HG02588 (cell line): ENCODE measurements at regions not wholly inside any gene's neighbourhood (a gene's known extent, or its start where the extent isn't known, plus 50 kb on each side); places are given as distances from the start of the nearest gene placed in this dataset.
"Not testable (repeated sequence)": the region's sequence is repeated elsewhere in the genome, so short reads cannot be mapped to it uniquely, and the experiment has no call there.

Experiments used
- ATAC-seq: cut with Tn5 transposase; IDR thresholded peaks from one replicate; pipeline ENCODE4 v1.9.1; 2021; ENCODE audit warnings: mild to moderate bottlenecking, moderate library complexity; ENCODE audit not compliant: unreplicated experiment

DNA sequence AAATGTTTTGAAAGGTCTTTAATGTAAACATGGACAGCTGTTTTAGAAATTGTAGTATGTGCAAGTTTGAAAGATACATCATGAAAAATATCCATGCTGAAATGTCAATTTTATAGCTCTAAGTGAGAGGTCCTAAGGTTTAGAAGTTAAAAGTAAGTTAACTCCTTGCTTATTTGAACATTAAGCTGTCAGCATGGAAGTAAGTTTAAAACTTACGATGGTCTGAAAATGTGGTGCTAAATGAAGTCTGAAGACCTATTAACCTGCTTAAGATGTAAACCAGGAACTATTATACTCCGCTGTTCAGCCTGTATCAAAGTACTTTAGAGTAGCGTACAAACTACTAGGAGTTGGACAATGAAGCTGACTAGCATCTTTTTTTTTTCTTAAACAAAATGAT is 1082.4 kb downstream of the TMTC2 start:
- no peak for ATAC-seq

DNA sequence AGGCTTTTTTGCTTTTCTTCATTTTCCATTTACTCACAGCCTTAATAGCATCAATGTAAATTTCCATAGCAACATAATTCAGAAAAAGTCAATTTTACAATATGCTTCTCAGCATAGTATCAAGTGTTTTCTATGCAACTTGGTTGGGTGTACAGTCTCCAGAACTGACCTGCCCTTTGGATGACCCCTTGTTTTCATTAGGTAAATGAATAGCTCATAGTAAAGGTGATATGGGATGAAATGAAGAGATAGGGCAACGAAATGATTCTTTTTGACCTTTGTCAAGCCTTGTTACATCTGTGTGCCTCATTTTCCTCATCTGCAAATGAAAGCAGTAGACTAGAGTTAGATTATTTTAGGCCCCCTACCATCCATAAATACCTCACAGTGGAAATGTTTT is 1081.0 kb downstream of the TMTC2 start:
- no peak for ATAC-seq

DNA sequence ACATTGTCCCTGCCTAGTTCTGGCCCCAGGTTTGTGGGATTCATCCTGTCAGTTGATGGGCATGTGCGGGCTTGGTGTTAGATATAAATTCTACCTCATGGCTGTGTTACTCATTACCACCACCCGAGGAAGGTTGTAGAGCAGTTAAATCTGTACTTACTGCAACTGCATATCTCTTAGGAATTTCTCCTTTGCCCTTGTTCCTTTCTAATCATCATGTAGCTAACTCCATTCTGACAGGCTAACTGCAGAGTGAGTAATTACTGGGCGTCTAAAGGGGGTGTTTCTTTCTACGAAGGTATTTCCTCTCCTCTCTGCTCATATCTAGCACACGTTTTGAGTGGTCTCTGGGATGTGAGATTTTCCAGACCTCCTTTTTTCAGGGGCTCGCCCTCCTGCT is 1076.7 kb downstream of the TMTC2 start:
- ATAC-seq: no peak

DNA sequence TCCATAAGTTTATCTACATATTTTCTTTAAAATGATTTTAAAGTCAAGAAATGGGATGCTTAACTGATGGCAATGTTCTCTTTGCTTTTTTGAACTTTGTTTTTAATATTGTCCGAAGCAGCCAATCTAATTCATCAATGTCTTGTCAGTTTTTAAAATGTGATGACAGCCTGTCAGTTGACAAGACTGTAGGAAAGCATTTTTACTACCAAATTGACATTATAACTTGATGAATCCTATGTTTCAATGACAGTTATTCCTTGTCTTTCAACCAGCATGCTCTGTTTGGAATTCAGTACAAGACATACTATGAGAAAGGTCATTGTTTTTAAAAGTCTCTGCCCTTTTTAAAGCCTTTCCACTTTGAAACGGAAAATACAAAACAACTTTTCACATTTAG is 1073.2 kb downstream of the TMTC2 start:
- ATAC-seq: no peak

DNA sequence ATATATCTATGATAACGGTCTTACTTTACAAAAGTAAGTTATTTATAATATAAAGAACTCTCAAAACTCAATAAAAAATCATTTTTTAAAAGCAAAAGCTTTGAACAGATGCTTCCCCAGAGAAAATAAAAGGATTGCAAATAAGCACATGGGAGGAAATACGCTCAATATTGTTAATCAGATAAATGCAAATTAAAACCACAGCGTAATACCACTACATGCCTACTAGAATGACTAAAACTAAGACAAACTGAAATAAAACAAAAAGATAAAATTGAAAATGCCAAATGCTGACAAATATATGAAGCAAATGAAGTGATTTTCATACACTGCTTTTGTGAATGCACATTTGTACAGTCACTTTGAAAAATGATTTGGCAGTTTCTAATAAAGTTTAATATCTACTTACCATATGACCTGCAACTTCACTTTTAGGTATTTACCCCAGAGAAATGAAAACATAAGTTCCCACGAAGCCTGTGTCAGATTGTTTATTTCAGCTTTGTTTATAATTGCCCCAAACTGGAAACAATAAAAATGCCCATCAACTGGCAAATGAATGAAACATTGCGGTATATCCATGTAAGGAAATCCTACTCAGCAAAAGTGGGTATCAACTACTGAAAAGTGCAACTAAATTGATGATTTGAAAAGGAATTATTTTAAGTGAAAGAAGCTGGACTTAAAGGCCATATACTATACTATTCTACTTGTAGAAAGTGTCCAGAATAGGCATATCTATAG is 1072.4 kb downstream of the TMTC2 start:
- ATAC-seq: no peak

DNA sequence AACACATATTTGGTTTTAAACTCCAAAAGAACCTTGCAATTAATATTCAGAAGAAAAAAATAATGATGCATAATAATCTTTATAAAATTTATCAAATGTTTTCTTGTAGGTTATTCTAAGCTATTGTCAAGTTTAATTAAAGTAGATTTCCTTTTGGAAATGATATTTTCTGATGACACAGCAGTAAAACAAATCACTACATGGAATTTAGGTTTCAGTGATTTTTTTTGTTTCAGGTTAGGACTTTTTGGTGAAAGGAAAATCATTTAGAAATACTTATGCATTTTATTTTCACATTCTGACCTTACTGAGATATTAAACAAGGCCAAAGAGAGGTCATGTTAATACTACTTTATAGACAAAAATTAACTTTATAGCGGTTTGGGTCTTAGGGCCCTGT is 1067.2 kb downstream of the TMTC2 start:
- ATAC-seq: no peak

DNA sequence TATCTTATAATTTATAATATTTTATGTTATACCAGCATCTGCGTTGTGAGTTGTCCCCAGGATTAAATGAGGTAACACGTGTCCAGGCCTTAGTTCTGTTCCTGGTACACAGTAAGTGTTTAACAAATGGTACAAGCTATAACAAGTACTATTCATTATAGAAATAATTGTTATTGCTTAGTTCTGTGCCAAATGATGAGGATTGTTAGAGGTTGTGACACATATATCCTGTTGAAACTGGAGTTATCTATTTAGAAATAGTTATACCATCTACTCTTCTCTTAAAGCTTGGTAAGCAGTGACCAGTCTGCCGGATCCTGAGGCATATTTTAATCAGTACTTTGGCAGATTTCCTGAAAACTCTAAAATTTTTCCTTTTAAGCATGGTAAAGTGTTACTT is 1066.5 kb downstream of the TMTC2 start:
- ATAC-seq: no peak

DNA sequence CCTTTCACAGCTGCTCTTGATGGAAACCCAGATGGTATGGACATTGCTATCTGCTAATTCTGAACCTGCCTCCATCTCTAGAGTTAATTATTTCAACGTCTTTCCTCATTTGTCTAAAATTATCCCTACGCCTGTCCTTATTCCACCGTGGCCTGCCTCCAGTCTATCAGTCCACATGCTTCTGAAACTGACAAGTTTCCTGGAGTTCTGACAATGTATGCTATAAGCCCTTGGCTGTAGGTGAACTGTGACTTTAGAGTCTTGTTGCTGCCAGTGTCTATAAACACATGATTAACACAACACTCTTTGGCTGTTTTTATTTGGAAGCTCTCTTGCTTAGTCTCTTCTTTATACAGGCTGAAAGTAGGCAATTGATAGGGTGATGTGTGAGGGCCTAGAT is 1052.9 kb downstream of the TMTC2 start:
- ATAC-seq: no peak

DNA sequence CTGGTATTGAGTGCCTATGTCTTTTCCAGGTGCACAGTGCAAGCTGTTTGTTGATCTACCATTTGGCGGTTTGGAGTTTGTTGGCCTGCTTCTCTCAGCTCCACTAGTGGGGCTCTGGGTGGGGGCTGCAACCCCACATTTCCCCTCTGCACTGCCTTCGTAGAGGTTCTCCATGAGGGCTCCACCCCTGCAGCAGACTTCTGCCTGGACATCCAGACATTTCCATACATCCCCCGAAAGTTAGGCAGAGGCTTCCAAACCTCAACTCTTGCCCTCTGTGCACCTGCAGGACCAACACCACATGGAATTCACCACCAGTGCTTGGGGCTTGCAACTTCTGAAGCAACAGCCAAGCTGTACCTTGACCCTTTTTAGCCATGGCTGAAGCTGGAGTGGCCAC is 1024.1 kb downstream of the TMTC2 start:
- ATAC-seq: no peak

DNA sequence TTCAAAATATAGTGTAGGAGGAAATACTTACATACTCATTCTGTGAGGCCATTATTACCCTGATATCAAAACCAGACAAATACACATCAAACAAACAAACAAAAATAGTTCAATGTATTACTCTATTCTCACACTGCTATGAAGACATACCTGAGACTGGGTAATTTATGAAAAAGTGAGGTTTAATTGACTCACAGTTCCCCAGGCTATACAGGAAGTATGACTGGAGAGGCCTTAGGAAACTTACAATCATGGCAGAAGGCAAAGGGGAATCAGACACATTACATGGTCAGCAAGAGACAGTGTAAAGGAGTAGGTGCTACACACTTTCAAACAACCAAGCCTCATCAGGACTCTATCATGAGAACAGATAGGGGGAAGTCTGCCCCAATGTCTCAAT is 1023.2 kb downstream of the TMTC2 start:
- ATAC-seq: no peak

DNA sequence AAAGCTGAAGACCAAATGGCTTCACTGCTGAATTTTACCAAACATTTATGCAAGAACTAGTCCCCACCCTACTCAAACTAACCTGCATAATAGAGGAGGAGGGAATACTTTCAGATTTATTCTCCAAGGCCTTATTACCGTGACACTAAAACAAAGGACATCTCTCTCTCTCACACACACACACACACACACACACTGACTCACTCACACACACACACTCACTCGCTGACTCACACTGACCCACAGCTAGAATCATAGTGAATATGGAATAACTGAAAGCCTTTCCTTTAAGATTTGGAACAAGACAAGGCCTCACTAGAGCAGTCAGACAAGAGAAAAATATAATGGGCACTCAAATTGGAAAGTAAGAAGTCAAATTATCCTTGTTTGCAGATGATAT is 1014.1 kb downstream of the TMTC2 start:
- ATAC-seq: no peak

DNA sequence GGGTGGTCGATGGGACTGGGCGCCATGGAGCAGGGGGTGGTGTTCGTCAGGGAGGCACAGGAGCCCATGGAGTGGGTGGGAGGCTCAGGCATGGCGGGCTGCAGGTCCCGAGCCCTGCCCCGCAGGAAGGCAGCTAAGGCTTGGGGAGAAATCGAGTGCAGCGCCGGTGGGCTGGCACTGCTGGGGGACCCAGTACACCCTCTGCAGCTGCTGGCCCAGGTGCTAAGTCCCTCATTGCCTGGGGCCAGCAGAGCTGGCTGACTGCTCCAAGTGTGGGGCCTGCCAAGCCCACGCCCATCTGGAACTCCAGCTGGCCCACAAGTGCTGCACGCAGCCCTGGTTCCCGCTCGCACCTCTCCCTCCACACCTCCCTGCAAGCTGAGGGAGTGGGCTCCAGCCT is 1009.6 kb downstream of the TMTC2 start:
- ATAC-seq: not testable (repeated sequence)

DNA sequence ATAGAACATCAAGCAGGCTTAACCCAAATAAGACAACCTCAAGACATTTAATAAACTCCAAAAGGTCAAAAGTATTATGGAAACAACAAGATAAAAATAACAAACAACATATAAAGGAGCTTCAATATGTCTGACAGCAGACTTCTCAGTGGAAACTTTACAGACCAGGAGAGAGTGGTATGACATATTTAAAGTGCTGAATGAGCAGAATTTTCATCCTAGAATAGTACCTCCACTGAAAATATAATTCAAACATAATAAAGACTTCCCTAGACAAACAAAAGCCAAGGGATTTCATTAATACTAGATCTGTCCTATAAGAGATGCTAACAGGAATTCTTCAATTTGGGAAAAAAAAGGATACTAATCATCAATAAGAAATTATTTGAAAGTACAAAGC is 1005.0 kb downstream of the TMTC2 start:
- ATAC-seq: no peak

DNA sequence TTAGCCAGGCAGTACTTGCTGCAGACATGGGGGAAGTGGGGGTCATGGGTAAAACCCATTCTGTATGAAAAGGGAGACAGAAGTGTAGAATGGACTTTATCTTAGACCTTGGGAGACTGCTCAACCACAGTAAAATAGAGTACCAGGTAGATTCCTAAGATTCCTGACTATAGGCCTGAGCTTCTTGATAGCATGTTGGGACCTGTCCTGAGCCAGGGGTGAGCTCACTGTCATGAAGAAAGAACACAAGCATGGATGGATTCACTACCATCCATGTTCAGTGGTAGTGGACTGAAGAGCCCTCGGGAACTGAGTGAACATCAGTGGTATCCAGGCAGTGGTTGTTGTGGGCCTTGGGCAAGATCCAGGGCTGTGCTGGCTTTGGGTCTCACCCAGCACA is 1003.8 kb downstream of the TMTC2 start:
- no peak for ATAC-seq

DNA sequence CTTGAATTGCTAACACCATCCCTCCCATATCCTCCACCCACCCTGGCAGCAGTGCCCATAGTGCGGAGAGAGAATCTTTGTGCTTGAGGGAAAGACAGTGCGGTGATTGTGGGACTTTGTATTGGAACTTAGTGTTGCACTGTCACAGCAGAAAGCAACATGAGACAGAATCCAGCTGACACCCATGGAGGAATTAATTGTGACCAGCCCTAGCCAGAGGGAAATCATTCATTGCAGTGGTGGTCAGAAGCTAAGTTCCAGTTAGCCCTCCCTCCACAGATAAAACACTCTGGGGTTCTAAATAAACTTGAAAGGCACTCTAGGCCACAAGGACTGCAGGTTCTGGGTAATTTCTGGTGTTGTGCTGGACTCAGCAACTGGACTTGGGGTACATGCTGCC is 1002.6 kb downstream of the TMTC2 start:
- no peak for ATAC-seq

DNA sequence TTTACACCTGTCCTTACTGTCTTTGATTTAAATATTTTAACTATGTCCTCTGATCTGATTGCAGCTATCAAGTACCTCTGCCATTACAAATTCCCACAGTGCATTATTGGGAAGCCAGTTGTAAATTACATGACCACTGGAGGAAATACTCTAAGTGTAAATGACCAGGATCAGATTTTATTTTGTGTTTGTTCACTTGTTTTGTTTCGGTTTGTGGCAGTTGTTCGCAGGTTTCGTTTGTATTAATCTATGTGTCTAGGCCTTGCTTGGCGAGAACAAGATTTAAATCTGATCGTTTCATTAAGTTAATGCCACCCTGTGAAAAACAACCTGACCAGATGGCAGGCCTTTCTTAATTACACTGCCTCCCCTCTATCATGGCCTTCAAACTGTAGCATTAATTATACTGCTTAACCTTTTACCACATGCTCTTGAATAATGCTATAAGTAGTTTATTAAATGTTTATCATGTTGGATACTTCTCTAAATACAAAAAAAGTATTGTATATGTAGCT is 990.1 kb downstream of the TMTC2 start:
- ATAC-seq: no peak

DNA sequence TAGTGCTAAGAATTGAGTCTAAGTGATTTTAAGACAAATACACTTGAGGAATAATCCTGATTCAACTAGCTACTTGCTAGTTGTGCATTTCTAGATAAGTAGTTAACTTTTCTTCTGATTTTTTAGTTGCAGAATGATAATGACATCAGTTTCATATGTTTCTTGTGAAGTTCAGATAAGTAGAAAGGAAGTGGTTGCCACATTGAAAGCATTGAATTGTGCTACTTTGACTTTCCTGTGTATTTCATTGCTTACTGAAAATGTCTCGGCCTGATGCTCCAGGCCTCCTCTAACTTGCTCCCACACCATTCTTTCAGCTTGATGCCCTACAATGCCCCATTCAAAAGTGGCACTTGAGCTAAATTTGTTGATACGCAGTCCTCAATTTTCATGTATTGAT is 980.0 kb downstream of the TMTC2 start:
- no peak for ATAC-seq

DNA sequence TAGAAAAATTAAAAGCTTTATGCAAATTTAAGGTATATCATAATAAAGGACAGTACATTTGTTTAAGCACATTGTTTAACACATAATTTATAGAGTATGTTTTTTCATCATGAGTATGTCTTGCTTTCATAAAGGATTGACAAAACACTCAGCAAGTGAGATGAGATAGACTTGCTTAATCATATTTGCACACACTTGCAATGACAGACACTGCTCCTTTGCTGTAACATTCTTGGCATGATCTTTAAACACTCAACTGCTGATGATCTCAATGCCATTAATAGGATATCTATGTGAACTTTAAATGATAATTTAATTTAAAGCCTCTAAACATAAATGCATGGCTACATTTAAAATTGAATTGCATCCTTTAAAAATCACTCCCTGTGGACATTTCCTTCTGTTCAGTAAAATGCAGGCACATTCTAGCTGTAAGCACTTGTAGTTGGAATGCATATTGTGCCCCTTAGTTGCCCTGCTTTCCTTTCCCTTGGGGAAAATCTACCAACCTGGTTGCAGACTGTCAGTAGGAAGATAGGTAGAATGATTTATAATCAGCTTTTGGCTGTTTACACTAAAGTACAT is 979.0 kb downstream of the TMTC2 start:
- ATAC-seq: no peak

DNA sequence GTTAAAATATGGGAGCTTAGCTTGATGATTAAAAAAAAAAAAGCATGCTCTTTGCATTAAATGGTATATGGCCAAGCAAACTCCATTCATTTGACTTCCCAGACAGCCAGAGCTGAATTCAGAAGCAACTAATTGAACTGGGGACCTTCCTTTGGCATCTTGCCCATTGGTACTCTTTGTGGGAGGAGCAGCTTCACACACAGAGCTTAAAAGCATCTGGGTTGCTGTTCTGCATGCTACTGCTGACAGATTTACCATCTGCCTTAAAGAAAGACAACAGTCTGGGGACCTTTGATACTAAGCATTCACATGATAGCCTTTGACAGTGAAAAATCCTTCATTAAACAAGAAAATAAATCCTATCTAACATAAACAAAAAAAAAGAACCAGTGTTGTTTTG is 977.9 kb downstream of the TMTC2 start:
- ATAC-seq: no peak

DNA sequence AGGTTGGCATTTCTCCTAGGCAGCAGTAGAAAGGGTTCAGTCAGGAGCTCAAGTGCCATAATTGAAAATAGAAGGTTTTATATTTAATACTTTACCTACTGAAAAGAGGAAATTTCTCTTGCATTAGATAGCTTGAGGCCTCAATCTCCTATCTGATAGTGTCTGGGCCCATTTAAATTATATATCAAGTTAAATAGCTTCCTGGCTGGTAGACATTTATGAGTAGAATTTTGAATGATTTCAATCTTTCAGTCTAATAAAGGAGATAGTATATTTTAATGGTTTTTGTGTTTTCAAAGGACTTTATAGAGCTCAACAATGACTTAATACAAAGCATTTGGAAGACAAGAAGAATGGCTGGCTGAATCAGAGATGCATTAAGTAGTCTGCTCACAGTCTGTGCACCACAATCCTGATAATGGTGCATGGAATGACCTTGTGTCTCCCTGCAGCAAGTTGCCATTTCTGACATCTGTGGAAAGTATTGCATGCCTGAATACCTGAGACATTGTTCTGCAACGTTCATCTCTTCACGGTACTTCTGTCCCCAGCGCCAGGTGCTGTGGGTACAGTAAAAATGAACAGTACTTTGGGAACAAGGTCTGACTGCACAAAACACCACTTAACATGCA is 974.1 kb downstream of the TMTC2 start:
- no peak for ATAC-seq

DNA sequence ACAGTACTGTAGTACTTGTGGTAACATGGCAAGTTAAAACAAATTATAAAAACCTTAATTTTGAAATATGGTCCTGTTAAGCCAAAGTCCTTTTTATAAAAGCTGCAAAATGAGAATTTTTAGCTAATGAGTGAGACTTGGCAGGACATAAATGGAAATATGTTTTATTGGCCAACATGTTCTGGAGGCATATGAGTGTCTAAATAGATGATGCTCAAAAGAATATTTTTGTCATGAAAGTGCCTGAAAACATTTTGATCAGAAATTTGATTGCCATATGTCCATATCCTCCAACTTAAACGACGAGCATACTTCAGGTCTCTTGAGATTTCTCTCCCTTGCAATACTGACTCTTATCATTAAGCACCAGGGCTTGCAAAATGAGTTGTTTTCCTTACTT is 972.6 kb downstream of the TMTC2 start:
- ATAC-seq: no peak

DNA sequence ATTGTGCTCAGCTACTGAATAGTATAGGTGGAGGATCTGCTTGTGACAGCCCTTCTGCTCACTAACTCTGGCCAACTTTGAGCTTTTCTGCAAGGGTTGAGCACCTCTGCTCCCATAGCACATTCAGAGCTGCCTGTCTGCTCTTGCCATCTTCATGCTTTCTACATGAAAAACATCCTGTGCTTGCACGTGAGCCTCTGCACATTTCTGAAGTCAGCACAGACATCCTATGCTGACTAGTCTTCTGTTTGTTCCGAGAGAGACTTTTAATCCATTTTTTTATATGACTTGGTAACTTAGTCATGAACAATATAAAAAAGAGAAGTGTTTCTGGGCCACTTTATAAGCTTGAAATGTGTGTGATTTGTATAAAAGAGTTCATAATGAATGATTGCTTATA is 969.3 kb downstream of the TMTC2 start:
- ATAC-seq: no peak
